ENCODE measurements at regions not wholly inside any gene's neighbourhood (a gene's known extent, or its start where the extent isn't known, plus 50 kb on each side); places are given as distances from the start of the nearest gene placed in this dataset.
"Not testable (repeated sequence)": the region's sequence is repeated elsewhere in the genome, so short reads cannot be mapped to it uniquely, and the experiment has no call there.

GRCh38 chrX:538311-538710 is 92.3 kb upstream of the SHOX start:
- Histone ChIP-seq H2AFZ (ENCODE audit: low read depth) (no peak overlapping the region), H3F3A (replicated peaks; ENCODE audit: insufficient read depth) (no peaks in the 10 kb centered on the region), H3K27me3 (ENCODE audit: insufficient read depth) (peaks cover 2% of the 10 kb centered on the region; the same call in 1 of the 2 replicates), H3K36me3 (replicated peaks in 1 of 2; ENCODE audit: control insufficient read depth in 1 of 2, insufficient read depth in 2 of 2, low read length in 1 of 2) (no peaks in the 10 kb centered on the region), H3K4me1 (ENCODE audit: control insufficient read depth in 1 of 2, insufficient read depth in 2 of 2, low read depth in 1 of 2, low read length in 1 of 2) (no peaks in the 10 kb centered on the region), H3K4me3 (ENCODE audit: low read depth in 2 of 2, low read length in 1 of 2) (no peak overlapping the region), H3K9me2 (no peaks in the 10 kb centered on the region), H3K9ac (no peak overlapping the region), H4K20me1 (ENCODE audit: insufficient read depth) (no peaks in the 10 kb centered on the region), H3K27ac (ENCODE audit: low read depth in 2 of 2, low read length in 1 of 2) (no peak overlapping the region), H3K4me2 (no peak overlapping the region), H3K79me2 (ENCODE audit: insufficient read depth) (no peaks in the 10 kb centered on the region), H3K9me3 (no peaks in the 10 kb centered on the region)
- ChIA-PET CTCF (no interaction called here), POLR2A (no interaction called here)
- no peak for TF ChIP-seq MXI1 (IDR thresholded peaks at IDR 0.05; ENCODE audit: low read depth, low read length)
- no peak for TF ChIP-seq ZBTB33 (IDR thresholded peaks at IDR 0.05; ENCODE audit: borderline replicate concordance, low read depth)
- no peak for TF ChIP-seq MEF2A (IDR thresholded peaks at IDR 0.05; ENCODE audit: borderline replicate concordance, low read depth)
- DNase-seq: no peak
- WGBS (ENCODE audit: low lambda C conversion rate): 6% methylated on average over 11 of the region's 11 CpGs

- 2% methylated on average over 10 of the region's 10 CpGs for WGBS (ENCODE audit: low lambda C conversion rate)
- H3K4me2 ChIP-seq; H3K4me3 ChIP-seq (ENCODE audit: low read depth in 2 of 2, low read length in 1 of 2); H2AFZ ChIP-seq (ENCODE audit: low read depth); H3K9me2 ChIP-seq; H3K27me3 ChIP-seq (ENCODE audit: insufficient read depth); POLR2A ChIA-PET; H3K9me3 ChIP-seq; H3F3A ChIP-seq (replicated peaks; ENCODE audit: insufficient read depth); H3K4me1 ChIP-seq (ENCODE audit: control insufficient read depth in 1 of 2, insufficient read depth in 2 of 2, low read depth in 1 of 2, low read length in 1 of 2); H3K36me3 ChIP-seq (replicated peaks in 1 of 2; ENCODE audit: control insufficient read depth in 1 of 2, insufficient read depth in 2 of 2, low read length in 1 of 2); DNase-seq; H4K20me1 ChIP-seq (ENCODE audit: insufficient read depth); CTCF ChIA-PET; H3K27ac ChIP-seq (ENCODE audit: low read depth in 2 of 2, low read length in 1 of 2); H3K79me2 ChIP-seq (ENCODE audit: insufficient read depth); H3K9ac ChIP-seq: not testable (repeated sequence)
These were observed 89.6 kb upstream of the SHOX start for GRCh38 chrX:541006-541405.

- Histone ChIP-seq H3F3A (replicated peaks; ENCODE audit: insufficient read depth) (no peaks in the 10 kb centered on the region), H3K27ac (ENCODE audit: low read depth in 2 of 2, low read length in 1 of 2) (no peak overlapping the region), H3K9me2 (no peaks in the 10 kb centered on the region), H3K36me3 (replicated peaks in 1 of 2; ENCODE audit: control insufficient read depth in 1 of 2, insufficient read depth in 2 of 2, low read length in 1 of 2) (no peaks in the 10 kb centered on the region), H3K27me3 (ENCODE audit: insufficient read depth) (peaks cover 5% of the 10 kb centered on the region; the same call in 1 of the 2 replicates), H2AFZ (ENCODE audit: low read depth) (no peak overlapping the region), H3K9me3 (no peaks in the 10 kb centered on the region), H4K20me1 (ENCODE audit: insufficient read depth) (no peaks in the 10 kb centered on the region), H3K9ac (no peak overlapping the region), H3K4me3 (ENCODE audit: low read depth in 2 of 2, low read length in 1 of 2) (no peak overlapping the region), H3K79me2 (ENCODE audit: insufficient read depth) (no peaks in the 10 kb centered on the region), H3K4me1 (ENCODE audit: control insufficient read depth in 1 of 2, insufficient read depth in 2 of 2, low read depth in 1 of 2, low read length in 1 of 2) (no peaks in the 10 kb centered on the region), H3K4me2 (no peak overlapping the region)
- ChIA-PET POLR2A (no interaction called here), CTCF (no interaction called here)
- TF ChIP-seq GATA2 (CRISPR knock-in tag; IDR thresholded peaks at IDR 0.05): no peak
- no peak for TF ChIP-seq RFX5 (IDR thresholded peaks at IDR 0.05; ENCODE audit: low read length)
- no peak for TF ChIP-seq NFIC (IDR thresholded peaks at IDR 0.05; ENCODE audit: borderline replicate concordance)
- no peak for TF ChIP-seq RCOR1 (IDR thresholded peaks at IDR 0.05; ENCODE audit: low read length)
- no peak for TF ChIP-seq CHD2 (IDR thresholded peaks at IDR 0.05; ENCODE audit: low read length, partially characterized antibody)
- TF ChIP-seq EP300 (IDR thresholded peaks at IDR 0.05; ENCODE audit: borderline replicate concordance in 1 of 2, low read depth in 1 of 2, low read length in 1 of 2): no peak
- no peak for TF ChIP-seq USF2 (IDR thresholded peaks at IDR 0.05; ENCODE audit: borderline replicate concordance, low read depth, low read length)
- TF ChIP-seq TEAD4 (IDR thresholded peaks at IDR 0.05; ENCODE audit: borderline replicate concordance, insufficient read depth): no peak
- no peak for DNase-seq
- 7% methylated on average over 9 of the region's 9 CpGs for WGBS (ENCODE audit: low lambda C conversion rate)
These were observed 88.4 kb upstream of the SHOX start for GRCh38 chrX:542179-542578.
